ENCODE measurements at regions not wholly inside any gene's neighbourhood (a gene's known extent, or its start where the extent isn't known, plus 50 kb on each side); places are given as distances from the start of the nearest gene placed in this dataset.

- peaks cover 48% of the 10 kb centered on the region for H3K36me3 Mint-ChIP-seq (ENCODE audit: low read depth)
- no peaks in the 10 kb centered on the region for H3K27me3 Mint-ChIP-seq (ENCODE audit: low read depth)
- no peak for DNase-seq (ENCODE audit: low spot score)
- H3K4me1 Mint-ChIP-seq (ENCODE audit: low read depth), result peaks cover 12% of the 10 kb centered on the region
- intact Hi-C loops (cut with micrococcal nuclease), result no loop called here
- no peaks in the 10 kb centered on the region for H3K9me3 Mint-ChIP-seq
- H3K4me3 Mint-ChIP-seq (ENCODE audit: low read depth), result no peak overlapping the region
- H3K27ac Mint-ChIP-seq, result no peak overlapping the region
Measured at GRCh38 chr17:77491921-77492445, 351.2 kb downstream of the SEC14L1 start.

- Mint-ChIP-seq H3K36me3 (ENCODE audit: low read depth) (peaks cover 48% of the 10 kb centered on the region), H3K27me3 (ENCODE audit: low read depth) (no peaks in the 10 kb centered on the region), H3K4me3 (ENCODE audit: low read depth) (no peak overlapping the region), H3K27ac (no peak overlapping the region), H3K4me1 (ENCODE audit: low read depth) (peaks cover 12% of the 10 kb centered on the region), H3K9me3 (no peaks in the 10 kb centered on the region)
- no peak for DNase-seq (ENCODE audit: low spot score)
- intact Hi-C loops (cut with micrococcal nuclease), result no loop called here
Measured at GRCh38 chr17:77492446-77493237, 351.9 kb downstream of the SEC14L1 start.

GRCh38 chr17:77493238-77493820 lies 352.6 kb downstream of the SEC14L1 start:
- DNase-seq (ENCODE audit: low spot score), result no peak

GRCh38 chr17:77493901-77494663 lies 353.3 kb downstream of the SEC14L1 start:
- Mint-ChIP-seq H3K4me1 (ENCODE audit: low read depth) (peaks cover 12% of the 10 kb centered on the region), H3K36me3 (ENCODE audit: low read depth) (peaks cover 37% of the 10 kb centered on the region), H3K27me3 (ENCODE audit: low read depth) (no peaks in the 10 kb centered on the region), H3K4me3 (ENCODE audit: low read depth) (no peak overlapping the region), H3K9me3 (no peaks in the 10 kb centered on the region), H3K27ac (no peak overlapping the region)
- DNase-seq (ENCODE audit: low spot score), result no peak
- intact Hi-C loops (cut with micrococcal nuclease), result loop anchor here (1.0 to 2.0 kb wide), 2 partner anchors 64 to 93 kb away; no protein-coding TSS in a partner anchor

More at GRCh38 chr17:77493238-77493820, 352.6 kb downstream of the SEC14L1 start:
- H3K4me1 Mint-ChIP-seq (ENCODE audit: low read depth), result peaks cover 12% of the 10 kb centered on the region
- no peak overlapping the region for H3K4me3 Mint-ChIP-seq (ENCODE audit: low read depth)
- intact Hi-C loops (cut with micrococcal nuclease), result no loop called here
- H3K27ac Mint-ChIP-seq, result no peak overlapping the region
- no peaks in the 10 kb centered on the region for H3K9me3 Mint-ChIP-seq
- peaks cover 44% of the 10 kb centered on the region for H3K36me3 Mint-ChIP-seq (ENCODE audit: low read depth)
- H3K27me3 Mint-ChIP-seq (ENCODE audit: low read depth), result no peaks in the 10 kb centered on the region

GRCh38 chr17:77494664-77495435 lies 354.1 kb downstream of the SEC14L1 start:
- peak overlapping the region; percentile 31 for H3K27ac Mint-ChIP-seq
- H3K9me3 Mint-ChIP-seq, result no peaks in the 10 kb centered on the region
- H3K4me1 Mint-ChIP-seq (ENCODE audit: low read depth), result peaks cover 12% of the 10 kb centered on the region
- no peak overlapping the region for H3K4me3 Mint-ChIP-seq (ENCODE audit: low read depth)
- DNase-seq (ENCODE audit: low spot score), result peak; percentile 56
- no peaks in the 10 kb centered on the region for H3K27me3 Mint-ChIP-seq (ENCODE audit: low read depth)
- intact Hi-C loops (cut with micrococcal nuclease), result loop anchor here (1.0 to 2.0 kb wide), 3 partner anchors 65 to 164 kb away; no protein-coding TSS in a partner anchor
- H3K36me3 Mint-ChIP-seq (ENCODE audit: low read depth), result peaks cover 43% of the 10 kb centered on the region

GRCh38 chr17:77495575-77495974 lies 354.8 kb downstream of the SEC14L1 start:
- no peak overlapping the region for H3K27ac Mint-ChIP-seq
- H3K36me3 Mint-ChIP-seq (ENCODE audit: low read depth), result peaks cover 49% of the 10 kb centered on the region
- H3K9me3 Mint-ChIP-seq, result no peaks in the 10 kb centered on the region
- H3K4me1 Mint-ChIP-seq (ENCODE audit: low read depth), result peaks cover 12% of the 10 kb centered on the region
- H3K27me3 Mint-ChIP-seq (ENCODE audit: low read depth), result no peaks in the 10 kb centered on the region
- DNase-seq (ENCODE audit: low spot score), result no peak
- intact Hi-C loops (cut with micrococcal nuclease), result loop anchor here (1.0 to 2.0 kb wide), 2 partner anchors 95 to 164 kb away; no protein-coding TSS in a partner anchor
- no peak overlapping the region for H3K4me3 Mint-ChIP-seq (ENCODE audit: low read depth)

- Mint-ChIP-seq H3K27me3 (ENCODE audit: low read depth) (no peaks in the 10 kb centered on the region), H3K36me3 (ENCODE audit: low read depth) (peaks cover 53% of the 10 kb centered on the region), H3K4me1 (ENCODE audit: low read depth) (peaks cover 12% of the 10 kb centered on the region), H3K4me3 (ENCODE audit: low read depth) (no peak overlapping the region), H3K9me3 (no peaks in the 10 kb centered on the region), H3K27ac (no peak overlapping the region)
- intact Hi-C loops (cut with micrococcal nuclease), result no loop called here
- no peak for DNase-seq (ENCODE audit: low spot score)
Measured at GRCh38 chr17:77496401-77496801, 355.6 kb downstream of the SEC14L1 start.

GRCh38 chr17:77496831-77497577 lies 356.2 kb downstream of the SEC14L1 start:
- no peak for DNase-seq (ENCODE audit: low spot score)
- H3K9me3 Mint-ChIP-seq, result no peaks in the 10 kb centered on the region
- intact Hi-C loops (cut with micrococcal nuclease), result no loop called here
- no peaks in the 10 kb centered on the region for H3K27me3 Mint-ChIP-seq (ENCODE audit: low read depth)
- no peak overlapping the region for H3K27ac Mint-ChIP-seq
- no peak overlapping the region for H3K4me3 Mint-ChIP-seq (ENCODE audit: low read depth)
- H3K36me3 Mint-ChIP-seq (ENCODE audit: low read depth), result peaks cover 55% of the 10 kb centered on the region
- peaks cover 11% of the 10 kb centered on the region for H3K4me1 Mint-ChIP-seq (ENCODE audit: low read depth)

- Mint-ChIP-seq H3K27me3 (ENCODE audit: low read depth) (no peaks in the 10 kb centered on the region), H3K36me3 (ENCODE audit: low read depth) (peaks cover 52% of the 10 kb centered on the region), H3K4me3 (ENCODE audit: low read depth) (no peak overlapping the region), H3K4me1 (ENCODE audit: low read depth) (peaks cover 7% of the 10 kb centered on the region), H3K9me3 (no peaks in the 10 kb centered on the region), H3K27ac (no peak overlapping the region)
- intact Hi-C loops (cut with micrococcal nuclease), result no loop called here
- DNase-seq (ENCODE audit: low spot score), result no peak
Measured at GRCh38 chr17:77497578-77497934, 356.8 kb downstream of the SEC14L1 start.

- no peaks in the 10 kb centered on the region for H3K9me3 Mint-ChIP-seq
Measured at GRCh38 chr17:77498091-77498741, 357.4 kb downstream of the SEC14L1 start.

More at GRCh38 chr17:77498091-77498741, 357.4 kb downstream of the SEC14L1 start:
- no peak overlapping the region for H3K4me3 Mint-ChIP-seq (ENCODE audit: low read depth)
- peaks cover 7% of the 10 kb centered on the region for H3K4me1 Mint-ChIP-seq (ENCODE audit: low read depth)
- intact Hi-C loops (cut with micrococcal nuclease), result no loop called here
- H3K27me3 Mint-ChIP-seq (ENCODE audit: low read depth), result no peaks in the 10 kb centered on the region
- DNase-seq (ENCODE audit: low spot score), result no peak
- H3K36me3 Mint-ChIP-seq (ENCODE audit: low read depth), result peaks cover 46% of the 10 kb centered on the region
- no peak overlapping the region for H3K27ac Mint-ChIP-seq

All from activated T-helper 2 cell treated with anti-CD3 and anti-CD28 coated beads, Interferon-gamma antibody, Interleukin-2, Interleukin-4, amounts not matched to agents 10 μg/mL and 5 μg/mL and 100 μg/mL, durations not matched to agents 14 hours and 24 hours and 36 hours (primary cell).